ENCODE measurements at regions not wholly inside any gene's neighbourhood (a gene's known extent, or its start where the extent isn't known, plus 50 kb on each side); places are given as distances from the start of the nearest gene placed in this dataset.

- Histone ChIP-seq H3K79me2 (ENCODE audit: control insufficient read depth, insufficient read depth, low read length) (no peaks in the 10 kb centered on the region), H3K4me1 (ENCODE audit: control insufficient read depth, insufficient read depth, low read length) (no peaks in the 10 kb centered on the region), H2AFZ (ENCODE audit: control insufficient read depth, low read depth, low read length) (no peak overlapping the region), H3K9me3 (replicated peaks; ENCODE audit: control insufficient read depth, insufficient read depth, low read length) (no peaks in the 10 kb centered on the region), H3K4me2 (ENCODE audit: control insufficient read depth, insufficient read depth) (no peak overlapping the region), H3K9ac (ENCODE audit: control insufficient read depth, insufficient read depth, low read length) (no peak overlapping the region), H3K27ac (ENCODE audit: control insufficient read depth, insufficient read depth) (no peak overlapping the region), H3K36me3 (ENCODE audit: control insufficient read depth in 2 of 2, insufficient read depth in 2 of 2, low read length in 1 of 2) (no peaks in the 10 kb centered on the region), H4K20me1 (ENCODE audit: control insufficient read depth, insufficient read depth) (no peaks in the 10 kb centered on the region), H3K4me3 (no peak overlapping the region), H3K27me3 (replicated peaks in 1 of 2; ENCODE audit: control insufficient read depth in 2 of 2, insufficient read depth in 2 of 2, low read length in 1 of 2) (no peaks in the 10 kb centered on the region; a peak in 1 of 4 replicates)
- TF ChIP-seq HDGF (IDR thresholded peaks at IDR 0.05) (no peak), WRNIP1 (IDR thresholded peaks at IDR 0.05; ENCODE audit: borderline replicate concordance, low read depth, low read length) (no peak), EZH2 (IDR thresholded peaks at IDR 0.05; ENCODE audit: borderline replicate concordance, control insufficient read depth, low read depth, low read length) (no peak), SUPT20H (IDR thresholded peaks at IDR 0.05; ENCODE audit: borderline replicate concordance, control insufficient read depth, low read depth, low read length) (no peak)
- DNase-seq (ENCODE audit: low read depth, low spot score) = no peak
- no TSS peak for BruUV-seq (replicated peaks)
- intact Hi-C loops (cut with micrococcal nuclease; ENCODE audit: unreplicated experiment) = no loop called here
- RAD21 ChIA-PET (ENCODE audit: unreplicated experiment) = no interaction called here
- SMC1A ChIA-PET (ENCODE audit: uncharacterized antibody, unreplicated experiment) = no interaction called here
- in situ Hi-C loops (cut with MboI) = no loop called here
- POLR2A ChIA-PET = no interaction called here
- CTCF ChIA-PET = no interaction called here
- WGBS (ENCODE audit: insufficient coverage, insufficient replicate concordance, low lambda C conversion rate, missing lambda C conversion rate) = 47% methylated on average over 3 of the region's 3 CpGs
- ATAC-seq = no peak
- FAIRE-seq = no peak
Observed at GRCh38 chr11:127138613-127139012, 138.0 kb upstream of the KIRREL3 start.

GRCh38 chr11:127137771-127138280 is 137.3 kb upstream of the KIRREL3 start:
- intact Hi-C loops (cut with micrococcal nuclease; ENCODE audit: unreplicated experiment) (no loop called here), in situ Hi-C loops (cut with MboI) (no loop called here)
- SMC1A ChIA-PET (ENCODE audit: uncharacterized antibody, unreplicated experiment) = no interaction called here
- TF ChIP-seq SIN3A (IDR thresholded peaks at IDR 0.05; ENCODE audit: low read depth, low read length) = no peak
- no peak for TF ChIP-seq PKNOX1 (IDR thresholded peaks at IDR 0.05)
- TF ChIP-seq NFYA (IDR thresholded peaks at IDR 0.05; ENCODE audit: borderline replicate concordance, low read depth, low read length) = no peak
- TF ChIP-seq SKIL (IDR thresholded peaks at IDR 0.05; ENCODE audit: low read depth, poor library complexity, severe bottlenecking) = no peak
- TF ChIP-seq CREM (IDR thresholded peaks at IDR 0.05; ENCODE audit: low read depth) = no peak
- no peak for TF ChIP-seq SREBF1 (IDR thresholded peaks at IDR 0.05; ENCODE audit: low read length)
- TF ChIP-seq MTA3 (IDR thresholded peaks at IDR 0.05; ENCODE audit: borderline replicate concordance, low read length) = no peak
- no peak for TF ChIP-seq BCL3 (IDR thresholded peaks at IDR 0.05; ENCODE audit: borderline replicate concordance, insufficient read depth, low read depth, low read length, poor library complexity, severe bottlenecking)
- no peak for TF ChIP-seq CBX5 (IDR thresholded peaks at IDR 0.05; ENCODE audit: low read depth)
- TF ChIP-seq CBFB (IDR thresholded peaks at IDR 0.05; ENCODE audit: low read depth) = no peak
- TF ChIP-seq MEF2B (IDR thresholded peaks at IDR 0.05; ENCODE audit: partially characterized antibody, poor library complexity, severe bottlenecking) = no peak

More at GRCh38 chr11:127137771-127138280, 137.3 kb upstream of the KIRREL3 start:
- Histone ChIP-seq H2AFZ (ENCODE audit: control insufficient read depth, low read depth, low read length) (no peak overlapping the region), H3K4me1 (ENCODE audit: control insufficient read depth, insufficient read depth, low read length) (no peaks in the 10 kb centered on the region), H3K9me3 (replicated peaks; ENCODE audit: control insufficient read depth, insufficient read depth, low read length) (no peaks in the 10 kb centered on the region), H3K27ac (ENCODE audit: control insufficient read depth, insufficient read depth) (no peak overlapping the region), H3K27me3 (replicated peaks in 1 of 2; ENCODE audit: control insufficient read depth in 2 of 2, insufficient read depth in 2 of 2, low read length in 1 of 2) (no peaks in the 10 kb centered on the region; a peak in 1 of 4 replicates), H3K4me3 (no peak overlapping the region), H3K36me3 (ENCODE audit: control insufficient read depth in 2 of 2, insufficient read depth in 2 of 2, low read length in 1 of 2) (no peaks in the 10 kb centered on the region), H4K20me1 (ENCODE audit: control insufficient read depth, insufficient read depth) (no peaks in the 10 kb centered on the region), H3K9ac (ENCODE audit: control insufficient read depth, insufficient read depth, low read length) (no peak overlapping the region), H3K79me2 (ENCODE audit: control insufficient read depth, insufficient read depth, low read length) (no peaks in the 10 kb centered on the region), H3K4me2 (ENCODE audit: control insufficient read depth, insufficient read depth) (no peak overlapping the region)
- no TSS peak for BruUV-seq (replicated peaks)
- no peak for FAIRE-seq
- DNase-seq (ENCODE audit: low read depth, low spot score) = no peak
- ChIA-PET RAD21 (ENCODE audit: unreplicated experiment) (no interaction called here), CTCF (no interaction called here), POLR2A (no interaction called here)
- ATAC-seq = no peak
- 37% methylated on average over 15 of the region's 15 CpGs for WGBS (ENCODE audit: insufficient coverage, insufficient replicate concordance, low lambda C conversion rate, missing lambda C conversion rate)

Data from GM12878 (cell line).